ENCODE measurements at regions not wholly inside any gene's neighbourhood (a gene's known extent, or its start where the extent isn't known, plus 50 kb on each side); places are given as distances from the start of the nearest gene placed in this dataset.

DNA sequence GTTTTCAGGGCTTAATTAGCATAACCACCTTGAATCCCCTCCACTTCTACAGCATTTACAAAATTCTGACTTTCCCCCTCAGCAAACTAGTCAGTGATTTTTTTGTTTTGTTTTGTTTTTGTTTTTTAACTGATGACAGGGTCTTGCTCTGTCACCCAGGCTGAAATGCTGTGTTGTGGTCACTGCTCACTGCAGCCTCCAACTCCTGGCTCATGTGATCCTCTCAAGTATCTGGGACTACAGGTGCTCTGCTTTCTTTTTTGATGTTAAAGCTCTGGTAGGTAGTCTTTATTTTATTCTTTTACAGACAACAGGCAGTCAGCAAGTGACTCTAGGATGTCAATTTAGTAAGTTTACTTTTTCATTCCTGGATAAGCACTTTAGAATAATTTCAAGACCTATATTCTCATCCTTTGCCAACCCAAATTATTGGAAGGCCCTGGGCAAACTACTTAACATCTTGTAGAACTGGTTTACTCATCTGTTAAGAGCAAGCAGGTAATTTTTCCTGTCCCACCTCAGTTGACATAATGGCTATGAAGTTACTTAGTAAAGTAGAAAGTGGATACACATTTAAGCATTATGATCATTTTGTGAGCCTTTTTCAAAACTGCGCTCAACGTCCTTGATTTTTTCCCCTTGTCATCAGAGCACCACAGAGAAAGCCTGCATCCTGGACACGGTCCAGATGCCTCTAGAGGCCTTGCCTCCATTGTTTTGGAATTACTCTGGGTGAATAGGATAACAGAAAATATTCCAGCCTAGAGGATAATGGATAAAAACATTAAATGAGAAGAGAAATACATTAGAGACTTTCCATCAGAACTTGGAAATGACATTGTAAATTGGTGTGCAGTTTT is 69.9 kb upstream of the NDUFB4 start:
- TF ChIP-seq, protein P1, sequence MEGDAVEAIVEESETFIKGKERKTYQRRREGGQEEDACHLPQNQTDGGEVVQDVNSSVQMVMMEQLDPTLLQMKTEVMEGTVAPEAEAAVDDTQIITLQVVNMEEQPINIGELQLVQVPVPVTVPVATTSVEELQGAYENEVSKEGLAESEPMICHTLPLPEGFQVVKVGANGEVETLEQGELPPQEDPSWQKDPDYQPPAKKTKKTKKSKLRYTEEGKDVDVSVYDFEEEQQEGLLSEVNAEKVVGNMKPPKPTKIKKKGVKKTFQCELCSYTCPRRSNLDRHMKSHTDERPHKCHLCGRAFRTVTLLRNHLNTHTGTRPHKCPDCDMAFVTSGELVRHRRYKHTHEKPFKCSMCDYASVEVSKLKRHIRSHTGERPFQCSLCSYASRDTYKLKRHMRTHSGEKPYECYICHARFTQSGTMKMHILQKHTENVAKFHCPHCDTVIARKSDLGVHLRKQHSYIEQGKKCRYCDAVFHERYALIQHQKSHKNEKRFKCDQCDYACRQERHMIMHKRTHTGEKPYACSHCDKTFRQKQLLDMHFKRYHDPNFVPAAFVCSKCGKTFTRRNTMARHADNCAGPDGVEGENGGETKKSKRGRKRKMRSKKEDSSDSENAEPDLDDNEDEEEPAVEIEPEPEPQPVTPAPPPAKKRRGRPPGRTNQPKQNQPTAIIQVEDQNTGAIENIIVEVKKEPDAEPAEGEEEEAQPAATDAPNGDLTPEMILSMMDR (conservative IDR thresholded peaks at IDR 0.05; ENCODE audit: low read length), result no peak
- TF ChIP-seq EZH2phosphoT487 (IDR thresholded peaks at IDR 0.05; ENCODE audit: borderline replicate concordance), result no peak
